Right lung (tissue), 2 donors: ENCODE measurements at regions not wholly inside any gene's neighbourhood (a gene's known extent, or its start where the extent isn't known, plus 50 kb on each side); places are given as distances from the start of the nearest gene placed in this dataset.
"Not testable (repeated sequence)": the region's sequence is repeated elsewhere in the genome, so short reads cannot be mapped to it uniquely, and the experiment has no call there.

Experiments
- DNase-seq, 2 donors: peaks; one replicate each; pipeline ENCODE4 v3.0.0-alpha.2; 2013

GRCh38 chr7:106376026-106376799, 91.4 kb upstream of the NAMPT start:
- DNase-seq: no peak

- DNase-seq: no peak
These were observed 90.7 kb upstream of the NAMPT start for GRCh38 chr7:106375499-106375898.

GRCh38 chr7:106374437-106374836, 89.7 kb upstream of the NAMPT start:
- DNase-seq: no peak

- DNase-seq: no peak
These were observed 88.0 kb upstream of the NAMPT start for GRCh38 chr7:106372595-106373318.

- no peak for DNase-seq
These were observed 87.3 kb upstream of the NAMPT start for GRCh38 chr7:106372126-106372525.

- no peak for DNase-seq
These were observed 86.8 kb upstream of the NAMPT start for GRCh38 chr7:106371629-106372028.

GRCh38 chr7:106370542-106370941, 85.8 kb upstream of the NAMPT start:
- no peak for DNase-seq

- no peak for DNase-seq
These were observed 85.0 kb upstream of the NAMPT start for GRCh38 chr7:106369816-106370215.

GRCh38 chr7:106369352-106369751, 84.6 kb upstream of the NAMPT start:
- no peak for DNase-seq

- DNase-seq: no peak
These were observed 82.9 kb upstream of the NAMPT start for GRCh38 chr7:106367664-106368063.

- DNase-seq: no peak
These were observed 82.2 kb upstream of the NAMPT start for GRCh38 chr7:106367018-106367420.

GRCh38 chr7:106365252-106366005, 80.6 kb upstream of the NAMPT start:
- peak; percentile 6 to 9 for DNase-seq

GRCh38 chr7:106362507-106362906, 77.7 kb upstream of the NAMPT start:
- not testable (repeated sequence) for DNase-seq

GRCh38 chr7:106358103-106358663, 73.4 kb upstream of the NAMPT start:
- no peak for DNase-seq

GRCh38 chr7:106357675-106358074, 72.9 kb upstream of the NAMPT start:
- DNase-seq: no peak

GRCh38 chr7:106354822-106355221, 70.0 kb upstream of the NAMPT start:
- DNase-seq: no peak

GRCh38 chr7:106353944-106354343, 69.2 kb upstream of the NAMPT start:
- no peak for DNase-seq

- no peak for DNase-seq
These were observed 63.4 kb upstream of the NAMPT start for GRCh38 chr7:106348231-106348630.

GRCh38 chr7:106347229-106347833, 62.5 kb upstream of the NAMPT start:
- DNase-seq: no peak

- no peak for DNase-seq
These were observed 62.0 kb upstream of the NAMPT start for GRCh38 chr7:106346678-106347217.

- no peak for DNase-seq
These were observed 61.4 kb upstream of the NAMPT start for GRCh38 chr7:106346167-106346677.
